ENCODE measurements at regions not wholly inside any gene's neighbourhood (a gene's known extent, or its start where the extent isn't known, plus 50 kb on each side); places are given as distances from the start of the nearest gene placed in this dataset.
"Not testable (repeated sequence)": the region's sequence is repeated elsewhere in the genome, so short reads cannot be mapped to it uniquely, and the experiment has no call there.

DNA sequence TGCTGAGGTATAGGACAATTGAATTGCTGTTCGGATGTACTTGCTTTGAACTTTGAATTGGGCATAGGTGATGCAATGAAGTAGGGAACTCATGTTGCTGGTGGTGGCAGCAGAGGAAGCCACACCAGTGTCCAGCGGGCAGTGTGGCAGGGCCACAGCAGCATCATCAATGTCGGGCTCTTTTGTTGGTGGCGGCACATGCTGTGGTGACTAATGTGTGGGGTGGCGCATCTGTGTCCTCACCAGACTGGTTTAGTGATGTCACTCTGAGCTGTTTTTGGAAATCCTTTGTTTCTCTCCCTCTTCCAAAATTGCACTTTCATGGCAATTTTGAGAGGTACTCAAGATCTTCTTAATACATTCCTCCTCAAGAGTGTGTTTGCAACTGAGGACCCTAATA is 187.6 kb downstream of the ETNK1 start:
- no peak for DNase-seq

- no peak for DNase-seq
Observed at GRCh38 chr12:22821985-22822384, 197.0 kb downstream of the ETNK1 start.

DNA sequence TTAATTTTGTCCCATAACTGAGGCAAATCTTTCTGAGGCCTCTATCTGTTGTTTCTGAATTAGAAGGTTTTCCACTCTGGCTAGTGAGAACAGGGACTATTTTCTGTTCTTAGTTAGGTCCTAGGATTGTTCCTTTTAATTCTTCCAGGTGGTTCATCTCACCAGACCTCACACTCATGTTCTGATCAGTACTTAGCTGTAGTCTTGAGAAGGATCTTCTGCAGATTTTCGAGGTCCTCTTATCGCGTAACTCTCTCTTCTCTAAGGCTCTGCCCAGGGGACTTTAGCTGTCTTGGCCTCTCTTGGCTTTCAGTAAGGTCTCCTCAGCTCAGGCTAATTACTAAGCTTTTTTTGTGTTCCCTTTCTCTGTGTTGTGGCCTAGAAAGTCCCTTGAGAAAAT is 201.1 kb downstream of the ETNK1 start:
- no peak for DNase-seq

- DNase-seq: not testable (repeated sequence)
Observed at GRCh38 chr12:22826446-22826981, 201.5 kb downstream of the ETNK1 start.

DNA sequence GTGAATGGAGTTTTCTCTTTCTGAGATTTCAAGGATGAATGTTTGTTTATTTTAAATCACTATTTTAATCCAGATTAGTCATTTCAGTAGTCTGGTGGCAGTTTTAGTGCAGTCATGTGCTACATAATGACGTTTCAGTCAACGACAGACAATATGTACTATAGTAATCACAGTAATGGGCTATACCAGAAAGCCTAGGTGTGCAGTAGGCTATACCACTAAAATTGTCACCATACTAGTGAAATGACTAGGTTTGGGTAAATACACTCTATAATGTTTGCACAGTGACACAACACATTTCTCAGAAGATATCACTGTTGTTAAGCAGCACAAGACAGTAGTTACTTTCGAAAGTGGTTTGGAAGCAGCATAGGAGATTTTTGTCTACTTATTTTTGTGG is 203.1 kb downstream of the ETNK1 start:
- DNase-seq: no peak

GRCh38 chr12:22835431-22835830 is 210.5 kb downstream of the ETNK1 start:
- DNase-seq: no peak

DNA sequence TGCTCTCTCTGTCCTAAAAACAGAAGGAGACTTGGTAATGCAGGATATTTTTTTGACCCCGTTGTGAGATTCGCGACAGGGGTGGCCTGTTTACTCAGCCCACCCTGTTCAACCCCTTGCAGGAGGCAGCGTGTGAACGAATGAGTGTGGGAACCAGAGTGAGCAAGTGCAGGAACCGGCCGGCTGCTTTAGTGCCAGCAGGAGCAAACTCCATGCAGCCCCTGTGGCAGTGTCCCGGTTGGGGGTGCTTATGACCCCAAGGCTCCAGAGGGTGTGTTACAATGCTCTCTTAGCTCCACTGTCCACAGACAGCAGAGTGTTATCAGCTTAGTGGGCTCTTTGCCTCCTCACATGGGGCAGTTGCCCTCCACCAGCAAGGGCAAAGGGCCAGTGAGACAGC is 225.2 kb downstream of the ETNK1 start:
- DNase-seq: no peak

DNA sequence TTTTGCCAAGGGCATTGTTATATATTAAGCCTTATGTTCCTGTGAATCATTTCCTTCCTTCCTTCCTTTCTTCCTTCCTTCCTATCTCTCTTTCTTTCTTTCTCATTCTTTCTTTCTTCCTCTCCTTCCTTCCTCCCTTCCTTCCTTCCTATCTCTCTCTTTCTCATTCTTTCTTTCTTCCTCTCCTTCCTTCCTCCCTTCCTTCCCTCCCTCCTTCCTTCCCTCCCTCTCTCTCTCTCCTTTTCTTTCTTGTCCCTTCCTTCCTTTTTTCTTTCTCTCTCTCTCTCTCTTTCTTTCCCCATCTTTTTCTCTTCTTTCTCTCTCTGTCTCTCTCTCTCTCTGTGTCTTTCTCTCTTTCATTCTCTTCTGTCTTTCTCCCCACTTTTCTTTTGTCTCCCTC is 226.6 kb downstream of the ETNK1 start:
- no peak for DNase-seq

DNA sequence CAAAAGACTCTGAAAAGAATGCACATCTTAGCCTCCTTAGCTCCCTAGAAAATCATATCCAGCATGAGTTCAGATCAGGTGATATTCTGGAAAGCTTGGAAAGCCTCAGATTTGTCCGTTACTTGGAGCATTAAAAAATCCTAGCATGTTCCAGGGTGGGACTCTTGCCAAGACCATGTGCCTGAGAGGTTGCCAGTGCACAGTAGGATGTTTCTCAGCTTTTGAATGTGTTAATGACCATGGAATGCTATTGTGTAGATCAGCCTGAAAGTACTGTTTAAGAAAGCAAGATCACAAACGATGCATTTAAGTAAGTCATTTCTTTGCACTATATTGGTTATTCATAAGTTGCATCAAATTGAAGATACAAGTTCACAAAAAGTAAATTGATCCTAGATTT is 230.5 kb downstream of the ETNK1 start:
- DNase-seq: no peak

DNA sequence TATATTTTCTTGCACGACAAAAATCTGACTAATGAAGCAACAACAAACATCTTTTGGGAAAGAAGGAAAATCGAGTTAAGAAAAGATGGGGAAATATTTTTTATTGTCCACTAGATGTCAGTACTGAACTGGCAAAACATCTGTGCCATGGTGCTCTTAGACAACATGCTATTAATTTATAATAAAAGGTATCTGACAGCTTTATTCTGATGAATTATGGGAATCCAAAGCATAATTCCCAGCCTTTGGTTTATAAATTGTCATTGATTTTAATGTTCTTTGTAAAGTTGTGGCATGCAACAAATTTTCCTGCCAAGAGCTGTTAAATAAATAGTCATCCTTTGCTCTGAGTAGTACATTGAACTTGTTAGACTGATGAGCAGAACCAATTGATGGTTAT is 231.2 kb downstream of the ETNK1 start:
- DNase-seq: no peak

GRCh38 chr12:22858849-22859570 is 234.0 kb downstream of the ETNK1 start:
- no peak for DNase-seq

DNA sequence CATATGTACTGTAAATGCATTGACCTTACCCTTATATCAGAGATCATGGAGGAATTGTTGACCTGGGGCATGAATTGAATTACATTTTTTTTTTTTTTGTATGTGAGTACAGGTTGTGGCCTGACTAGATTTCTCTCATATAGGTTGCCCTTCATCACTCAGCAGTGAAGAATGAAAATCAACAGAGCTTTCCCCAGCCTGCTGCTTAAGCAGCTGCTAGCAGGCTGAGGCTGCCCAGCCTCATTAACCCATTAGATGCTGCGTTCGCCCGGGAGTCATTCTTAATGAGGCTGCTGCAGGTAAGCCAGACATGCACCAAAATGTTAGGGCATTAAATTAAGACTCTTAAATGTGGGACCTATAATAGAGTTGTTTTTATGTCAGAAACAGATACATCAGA is 236.0 kb downstream of the ETNK1 start:
- no peak for DNase-seq

DNA sequence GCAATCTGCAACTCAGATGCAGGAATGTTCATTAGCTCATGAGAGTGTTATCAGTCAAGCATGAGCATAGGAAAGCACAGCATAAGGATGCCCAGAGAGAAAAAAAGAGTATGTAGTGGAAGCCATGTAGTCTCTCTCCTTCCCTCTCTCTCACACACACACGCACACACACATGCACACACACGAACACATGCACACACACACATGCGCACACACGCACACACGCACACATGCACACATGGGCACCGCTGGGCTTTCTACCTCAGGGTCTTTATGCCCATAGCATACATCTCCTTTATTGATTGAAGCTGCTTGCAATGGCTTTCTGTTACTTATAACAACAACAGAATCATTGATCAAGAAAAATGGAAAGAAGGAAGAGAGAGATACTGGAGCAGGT is 240.9 kb downstream of the ETNK1 start:
- DNase-seq: no peak

- DNase-seq: no peak
Observed at GRCh38 chr12:22866406-22866805, 241.4 kb downstream of the ETNK1 start.

GRCh38 chr12:22874151-22874550 is 249.2 kb downstream of the ETNK1 start:
- DNase-seq: no peak

DNA sequence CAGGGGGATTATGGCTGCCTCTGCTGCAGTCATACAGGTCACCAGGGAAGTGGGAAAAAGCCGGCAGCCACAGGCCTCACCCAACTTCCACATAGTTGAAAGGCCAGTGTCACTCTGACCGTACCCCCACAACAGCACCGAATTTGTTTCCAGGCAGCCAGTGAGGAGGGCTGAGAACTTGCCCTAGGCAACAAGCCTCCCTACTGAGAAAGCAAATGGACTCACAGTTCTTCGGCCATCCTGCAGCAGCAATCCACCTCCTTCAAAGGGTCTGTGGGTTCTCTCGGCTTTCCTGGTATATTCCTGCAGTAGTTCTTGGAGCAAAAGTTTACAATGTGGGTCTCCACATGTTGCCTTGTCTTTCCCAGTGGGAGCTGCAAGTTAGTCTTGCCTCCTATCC is 251.3 kb downstream of the ETNK1 start:
- DNase-seq: no peak

GRCh38 chr12:22879203-22879602 is 254.2 kb downstream of the ETNK1 start:
- no peak for DNase-seq

DNA sequence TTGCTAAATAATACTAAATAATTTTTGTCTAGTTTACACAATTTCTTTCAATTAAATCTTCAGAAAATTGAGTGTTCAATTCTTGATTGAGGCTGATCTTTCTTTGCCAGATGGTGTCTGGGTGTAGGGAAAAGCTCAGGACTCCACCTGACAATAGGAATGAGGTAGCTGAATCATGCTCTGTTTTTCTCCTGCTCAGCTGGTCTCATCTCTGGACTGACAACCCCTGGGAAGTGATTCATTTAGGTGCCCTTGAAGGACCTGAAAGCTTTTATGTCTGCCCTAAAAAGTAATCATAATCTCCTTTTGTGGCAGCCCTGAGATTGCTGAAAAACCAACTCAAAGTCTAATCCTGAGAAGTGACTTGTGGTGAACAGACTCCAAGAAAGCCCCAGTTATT is 255.4 kb downstream of the ETNK1 start:
- DNase-seq: no peak

GRCh38 chr12:22880807-22881206 is 255.8 kb downstream of the ETNK1 start:
- DNase-seq: no peak

DNA sequence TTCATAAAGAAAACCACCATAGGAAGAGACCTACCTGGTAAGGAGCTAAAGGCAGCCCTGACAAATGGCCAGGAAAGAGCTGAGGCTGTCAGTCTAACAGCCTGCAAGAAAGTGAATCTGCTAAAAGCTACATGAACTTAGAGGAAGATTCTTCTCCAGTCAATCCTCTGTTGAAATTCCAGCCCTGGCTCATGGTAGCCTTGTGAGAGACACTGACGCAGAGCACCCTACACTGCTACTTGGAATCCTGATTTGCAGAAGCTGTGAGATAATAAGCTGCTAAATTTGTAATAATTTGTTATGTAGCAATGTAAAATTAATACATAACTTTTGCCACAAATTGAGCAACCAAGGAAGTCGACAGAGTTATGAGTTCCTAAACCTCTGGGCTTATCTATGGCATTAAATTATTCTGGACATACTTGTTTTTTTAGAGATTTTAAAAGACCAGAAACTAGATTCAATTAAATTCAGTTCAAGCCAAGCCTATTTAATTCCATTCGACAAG is 257.0 kb downstream of the ETNK1 start:
- DNase-seq: no peak

DNA sequence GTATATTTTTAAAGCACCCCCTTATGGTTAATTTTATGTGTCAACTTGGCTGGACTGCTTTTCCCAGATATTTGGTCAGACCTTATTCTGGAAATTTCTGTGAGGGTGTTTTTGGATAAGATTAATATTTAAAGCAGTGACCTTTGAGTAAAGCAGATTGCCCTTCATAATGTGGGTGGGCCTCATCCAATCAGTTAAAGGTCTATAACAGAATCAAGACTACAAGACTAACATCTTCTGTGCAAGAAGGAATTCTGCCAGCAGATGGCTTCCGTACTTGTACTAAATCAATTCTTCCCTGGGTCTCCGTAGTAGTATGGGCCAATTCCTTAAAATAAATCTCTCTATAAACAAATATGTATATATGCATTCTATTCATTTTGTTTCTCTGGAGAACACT is 257.6 kb downstream of the ETNK1 start:
- DNase-seq: no peak

DNA sequence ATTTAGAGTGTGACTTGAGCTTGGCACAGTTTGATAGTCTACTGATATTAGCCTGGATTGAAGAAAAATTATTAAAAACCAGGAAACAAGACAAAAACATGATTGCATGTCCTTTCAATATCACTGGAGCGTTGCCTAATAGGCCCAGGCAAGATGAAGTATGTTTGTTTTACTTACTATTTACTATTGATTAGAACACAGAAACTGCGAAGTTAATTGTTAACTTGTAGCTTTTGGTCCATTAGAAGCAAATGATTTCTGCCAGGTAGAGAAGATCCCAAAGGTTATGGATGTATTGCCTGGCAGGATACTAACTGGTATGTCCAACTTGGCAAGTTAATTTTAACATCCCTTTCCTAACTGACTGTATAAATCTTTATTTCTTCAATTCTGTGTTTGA is 268.9 kb downstream of the ETNK1 start:
- DNase-seq: no peak

- no peak for DNase-seq
Observed at GRCh38 chr12:22899184-22899583, 274.2 kb downstream of the ETNK1 start.

DNA sequence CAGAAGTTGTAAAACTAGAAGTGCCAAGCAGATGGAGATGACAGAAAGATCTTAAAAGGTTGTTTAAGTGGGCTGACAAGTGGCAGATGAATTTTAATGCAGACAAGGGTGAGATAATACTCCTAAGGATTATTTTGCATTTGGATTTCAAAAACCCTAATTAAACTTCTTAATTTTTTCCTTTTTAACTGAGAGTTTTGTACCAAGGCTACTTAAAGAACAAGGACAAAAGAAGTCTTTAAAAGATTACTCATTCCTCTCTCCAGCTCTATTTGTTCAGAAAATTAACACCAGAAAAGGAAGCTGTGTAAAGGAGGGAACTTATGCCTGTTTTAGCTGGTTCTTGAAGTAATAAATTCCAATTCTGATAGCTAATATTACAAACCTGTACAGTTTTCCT is 275.4 kb downstream of the ETNK1 start:
- no peak for DNase-seq

DNA sequence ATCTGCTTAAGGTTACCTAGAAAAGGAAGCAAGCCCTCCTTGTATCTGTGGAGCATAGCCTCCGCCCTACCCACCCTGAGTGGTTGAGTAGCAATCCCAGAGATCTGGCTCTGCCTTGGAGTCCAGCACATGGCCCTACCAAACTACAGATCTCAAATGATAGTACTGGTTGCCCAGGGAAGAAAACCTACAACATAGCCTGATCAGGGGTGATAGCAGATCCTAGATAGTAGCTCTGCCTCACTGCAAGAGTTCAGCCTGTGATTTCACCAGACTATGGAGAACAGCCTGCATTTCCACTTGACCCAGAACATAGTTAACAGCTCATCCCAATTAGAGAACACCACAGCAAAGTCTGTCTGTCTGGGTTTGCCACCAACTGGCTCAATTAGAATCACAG is 279.5 kb downstream of the ETNK1 start:
- no peak for DNase-seq

All from NCI-H1048 (cell line).